ENCODE measurements at regions not wholly inside any gene's neighbourhood (a gene's known extent, or its start where the extent isn't known, plus 50 kb on each side); places are given as distances from the start of the nearest gene placed in this dataset.

- TF ChIP-seq, protein P1, sequence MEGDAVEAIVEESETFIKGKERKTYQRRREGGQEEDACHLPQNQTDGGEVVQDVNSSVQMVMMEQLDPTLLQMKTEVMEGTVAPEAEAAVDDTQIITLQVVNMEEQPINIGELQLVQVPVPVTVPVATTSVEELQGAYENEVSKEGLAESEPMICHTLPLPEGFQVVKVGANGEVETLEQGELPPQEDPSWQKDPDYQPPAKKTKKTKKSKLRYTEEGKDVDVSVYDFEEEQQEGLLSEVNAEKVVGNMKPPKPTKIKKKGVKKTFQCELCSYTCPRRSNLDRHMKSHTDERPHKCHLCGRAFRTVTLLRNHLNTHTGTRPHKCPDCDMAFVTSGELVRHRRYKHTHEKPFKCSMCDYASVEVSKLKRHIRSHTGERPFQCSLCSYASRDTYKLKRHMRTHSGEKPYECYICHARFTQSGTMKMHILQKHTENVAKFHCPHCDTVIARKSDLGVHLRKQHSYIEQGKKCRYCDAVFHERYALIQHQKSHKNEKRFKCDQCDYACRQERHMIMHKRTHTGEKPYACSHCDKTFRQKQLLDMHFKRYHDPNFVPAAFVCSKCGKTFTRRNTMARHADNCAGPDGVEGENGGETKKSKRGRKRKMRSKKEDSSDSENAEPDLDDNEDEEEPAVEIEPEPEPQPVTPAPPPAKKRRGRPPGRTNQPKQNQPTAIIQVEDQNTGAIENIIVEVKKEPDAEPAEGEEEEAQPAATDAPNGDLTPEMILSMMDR (conservative IDR thresholded peaks at IDR 0.05; ENCODE audit: low read length), result no peak
- no peak for TF ChIP-seq EZH2phosphoT487 (IDR thresholded peaks at IDR 0.05; ENCODE audit: borderline replicate concordance)
These were observed 1397.6 kb upstream of the B3GALT2 start for GRCh38 chr1:194584052-194584451.

All from Loucy (cell line).